IPS DF 4.7 (cell line): ENCODE measurements at regions not wholly inside any gene's neighbourhood (a gene's known extent, or its start where the extent isn't known, plus 50 kb on each side); places are given as distances from the start of the nearest gene placed in this dataset.
"Not testable (repeated sequence)": the region's sequence is repeated elsewhere in the genome, so short reads cannot be mapped to it uniquely, and the experiment has no call there.

Experiments
- DNase-seq: peaks from one replicate; pipeline ENCODE4 v3.0.0-alpha.2; 2013; ENCODE audit warnings: low spot score; ENCODE audit errors: extremely low read depth

DNA sequence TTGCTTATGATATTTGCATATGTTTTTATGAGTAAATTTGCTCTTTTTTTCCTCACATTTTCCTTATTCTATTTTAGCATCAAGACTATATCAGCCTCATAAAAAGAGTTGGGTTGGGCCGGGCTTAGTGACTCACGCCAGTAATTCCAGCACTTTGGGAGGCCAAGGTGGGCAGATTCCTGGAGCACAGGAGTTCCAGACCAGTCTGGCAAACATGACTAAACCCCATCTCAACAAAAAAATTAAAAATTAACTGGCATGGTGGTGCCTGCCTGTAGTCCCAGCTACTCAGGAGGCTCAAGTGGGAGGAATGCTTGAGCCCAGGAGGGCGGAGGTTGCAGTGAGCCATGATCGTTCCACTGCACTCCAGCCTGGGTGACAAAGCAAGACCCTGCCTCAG, 148.8 kb upstream of the ANO5 start:
- no peak for DNase-seq

DNA sequence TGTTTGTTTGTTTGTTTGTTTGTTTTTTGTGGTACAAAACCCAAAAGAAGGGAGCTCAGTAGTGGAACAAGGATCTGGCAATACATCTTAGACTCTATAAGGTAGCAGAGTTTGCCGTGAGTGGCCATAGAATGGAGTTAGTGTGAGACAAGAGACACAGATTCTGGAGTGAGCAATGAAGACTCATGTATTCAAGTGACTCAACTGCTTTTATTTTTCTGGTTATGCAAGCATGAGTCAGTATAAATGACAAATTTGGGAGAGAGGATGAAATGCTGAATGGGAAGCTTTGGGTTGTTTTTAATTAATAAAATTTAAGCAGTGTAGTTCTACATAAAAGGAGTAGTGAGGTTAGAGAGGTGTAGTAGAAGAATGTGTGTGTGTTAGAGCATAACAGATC, 143.6 kb upstream of the ANO5 start:
- DNase-seq = no peak

DNA sequence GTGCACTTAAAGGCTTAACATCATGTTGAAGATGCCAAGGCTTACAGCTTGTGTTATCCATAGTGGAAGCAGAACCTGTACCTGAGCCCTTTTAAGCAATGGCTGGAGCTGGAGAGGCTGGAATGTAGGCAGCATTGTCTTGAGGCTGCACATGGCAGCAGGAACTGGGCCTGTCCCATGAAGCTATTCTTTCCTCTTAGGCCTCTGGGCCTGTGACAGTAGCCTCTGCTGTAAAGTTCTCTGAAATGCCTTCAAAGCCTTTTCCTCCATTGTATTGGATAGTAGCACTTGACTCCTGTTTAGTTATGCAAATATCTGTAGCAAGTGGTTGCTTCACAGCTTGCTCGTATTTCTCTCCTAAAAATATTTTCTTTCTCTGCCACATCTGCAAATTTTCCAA, 127.4 kb upstream of the ANO5 start:
- no peak for DNase-seq

DNA sequence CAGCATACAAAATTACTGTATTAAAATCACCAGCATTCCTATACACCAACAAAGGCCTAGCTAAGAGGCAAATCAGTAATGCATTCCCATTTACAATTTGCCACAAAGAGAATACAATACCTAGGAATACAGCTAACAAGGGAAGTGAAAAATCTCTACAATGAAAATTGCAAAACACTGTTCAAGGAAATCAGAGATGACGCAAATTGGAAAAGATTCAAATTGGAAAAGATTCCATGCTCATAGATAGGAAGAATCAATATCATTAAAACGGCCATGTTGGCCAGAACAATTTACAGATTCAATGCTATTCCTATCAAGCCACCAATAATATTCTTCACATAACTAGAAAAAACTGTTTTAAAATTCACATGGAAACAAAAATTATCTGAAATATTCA, 123.0 kb upstream of the ANO5 start:
- no peak for DNase-seq

DNA sequence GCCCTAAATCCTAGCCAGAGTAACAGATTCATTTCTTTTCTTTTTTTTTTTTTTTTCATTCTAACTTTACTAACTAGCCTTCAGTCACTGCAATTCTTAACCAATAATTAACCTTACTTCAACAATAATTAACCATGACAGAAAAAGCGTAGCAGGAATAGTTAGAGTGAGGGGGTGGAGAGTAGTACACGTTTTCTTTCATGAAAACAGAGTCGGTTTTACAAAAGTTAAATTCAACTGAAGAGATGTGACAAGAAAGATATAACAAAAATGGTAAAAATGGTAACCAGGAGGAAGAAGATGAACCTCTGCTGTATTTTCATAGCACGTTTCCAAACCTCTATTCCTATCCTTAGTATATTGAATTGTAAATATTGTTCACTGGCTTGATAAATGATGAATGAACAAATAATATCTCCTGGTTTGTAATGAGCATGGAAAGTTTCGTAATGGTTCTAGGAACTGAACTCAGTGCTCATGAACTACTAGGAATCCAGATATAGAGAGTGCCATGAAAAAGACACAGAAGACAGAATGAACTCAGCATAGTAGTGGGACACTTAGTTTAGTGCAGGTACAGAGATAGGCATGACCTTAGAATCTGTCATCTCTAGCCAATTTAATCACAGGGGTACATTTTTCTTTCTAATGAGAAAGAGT, 116.5 kb upstream of the ANO5 start:
- no peak for DNase-seq

DNA sequence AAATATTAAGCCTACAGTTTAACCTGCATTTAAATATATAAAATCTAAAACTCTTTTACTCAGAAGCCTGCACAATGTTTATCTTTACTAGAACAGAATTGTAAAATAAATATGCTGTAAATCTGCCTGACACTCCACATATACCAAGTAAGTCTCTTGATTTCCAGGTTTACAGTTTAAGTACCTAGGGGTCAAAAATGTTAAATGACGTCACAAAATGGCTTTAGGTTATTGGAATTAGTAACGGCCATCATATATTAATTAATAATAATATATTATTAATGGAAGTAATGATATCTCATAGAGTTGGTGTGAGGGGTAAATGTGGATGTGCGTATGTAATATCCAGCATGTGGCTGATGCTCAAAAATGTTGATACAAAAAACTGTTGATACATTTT, 114.8 kb upstream of the ANO5 start:
- DNase-seq = no peak

DNA sequence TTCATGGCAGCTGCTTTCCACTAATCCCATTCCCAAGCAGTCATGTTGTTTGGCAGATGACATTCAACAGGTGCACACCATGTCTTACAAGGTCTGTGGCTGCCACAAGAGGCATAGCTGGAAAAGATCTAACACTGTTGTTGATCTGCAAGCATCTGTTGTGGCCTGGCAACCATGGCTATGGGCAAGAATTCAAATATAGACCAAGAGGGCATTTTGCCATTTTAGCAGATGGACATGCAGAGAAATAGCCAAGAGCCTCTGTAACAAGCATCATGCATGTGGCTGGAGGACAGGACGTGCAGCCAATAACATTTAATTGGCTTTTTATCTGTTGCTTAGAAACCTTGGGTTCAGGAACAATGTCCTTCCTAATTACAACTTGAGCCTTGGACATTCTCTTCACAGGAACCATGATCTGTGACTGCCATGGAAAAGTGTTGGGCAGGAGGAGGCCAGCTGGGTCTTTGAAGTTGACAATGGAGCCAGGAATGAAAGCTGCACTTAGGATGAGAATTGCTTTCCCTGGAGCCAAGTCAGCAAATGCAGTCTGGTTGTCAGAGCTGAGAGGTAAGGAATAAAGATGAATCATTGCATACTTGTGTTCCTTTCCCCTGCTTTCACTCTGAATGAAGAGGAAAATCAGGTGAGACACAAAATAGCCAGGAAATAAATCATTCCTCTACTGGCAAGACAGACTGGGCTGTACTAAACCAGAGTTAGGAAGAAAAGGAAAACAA, 113.6 kb upstream of the ANO5 start:
- no peak for DNase-seq

DNA sequence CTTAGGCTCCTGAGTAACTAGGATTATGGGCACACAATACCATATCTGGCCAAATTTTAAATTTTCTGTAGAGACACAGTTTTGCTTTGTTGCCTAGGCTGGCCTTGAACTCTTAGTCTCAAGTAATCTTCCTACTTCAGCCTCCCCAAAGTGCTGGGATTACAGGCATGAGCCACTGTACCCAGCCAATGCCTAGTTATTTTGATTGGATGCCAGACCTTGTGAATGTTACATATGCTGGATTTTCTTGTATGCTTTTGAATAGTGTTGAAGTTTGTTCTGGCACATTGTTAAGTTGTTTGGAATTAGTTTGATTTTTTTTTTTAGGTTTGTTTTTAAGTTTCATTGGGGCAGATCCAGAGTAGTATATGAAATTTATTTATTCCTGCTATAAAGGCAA, 110.7 kb upstream of the ANO5 start:
- no peak for DNase-seq

DNA sequence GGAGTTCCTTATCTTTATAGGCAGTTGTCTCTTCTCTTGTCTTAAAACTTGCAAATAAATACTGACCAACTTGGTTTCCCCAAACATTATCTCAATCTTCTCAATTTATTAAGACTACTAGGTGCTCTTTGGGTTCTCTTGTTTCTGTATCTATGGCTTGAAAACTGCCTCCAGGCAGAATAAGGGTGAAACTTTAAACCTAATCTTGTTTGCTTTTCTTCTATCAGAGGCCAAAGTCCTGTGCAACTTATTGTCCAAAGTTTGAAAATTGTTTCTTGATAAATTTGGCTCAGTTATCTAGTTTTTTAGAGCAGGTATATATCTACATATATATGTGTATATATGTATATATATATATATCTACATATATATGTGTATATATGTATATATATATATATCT, 110.1 kb upstream of the ANO5 start:
- no peak for DNase-seq

DNA sequence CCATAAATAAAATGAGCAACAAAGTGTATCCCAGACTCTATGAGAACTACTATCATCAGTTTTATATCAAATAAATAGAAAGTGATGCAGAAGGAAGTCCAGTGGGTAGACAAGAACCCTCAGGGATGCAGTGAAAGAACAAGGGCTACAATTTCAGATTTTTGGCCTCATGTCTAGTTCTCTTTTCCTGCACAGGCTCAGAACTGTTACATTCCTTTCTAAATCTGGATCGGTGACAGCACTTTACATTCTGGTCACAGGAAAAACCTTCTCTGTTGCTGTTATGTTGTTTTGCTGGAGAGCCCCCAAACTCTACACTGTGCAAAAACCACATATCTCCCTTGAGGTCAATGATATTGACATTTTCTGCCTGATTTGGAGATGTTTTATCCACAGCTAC, 108.8 kb upstream of the ANO5 start:
- no peak for DNase-seq

DNA sequence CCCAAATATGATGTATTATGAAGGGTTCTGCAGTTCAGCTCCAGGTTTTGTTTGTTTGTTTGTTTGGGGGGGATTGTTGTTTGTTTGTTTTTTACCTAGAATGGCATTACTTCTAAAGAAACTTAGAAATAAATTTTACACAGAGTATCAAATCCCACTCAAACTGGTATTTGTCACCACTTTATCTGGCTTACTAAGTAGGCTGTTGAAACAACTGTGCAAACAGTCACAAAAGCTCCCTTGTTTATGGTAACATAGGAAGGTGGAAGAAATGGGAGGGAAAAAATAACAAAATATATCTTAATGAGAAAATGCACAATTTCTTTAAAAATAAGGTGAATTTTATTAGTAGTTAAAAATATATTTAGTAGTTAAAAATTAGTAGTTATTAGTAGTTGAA, 108.3 kb upstream of the ANO5 start:
- DNase-seq = no peak

DNA sequence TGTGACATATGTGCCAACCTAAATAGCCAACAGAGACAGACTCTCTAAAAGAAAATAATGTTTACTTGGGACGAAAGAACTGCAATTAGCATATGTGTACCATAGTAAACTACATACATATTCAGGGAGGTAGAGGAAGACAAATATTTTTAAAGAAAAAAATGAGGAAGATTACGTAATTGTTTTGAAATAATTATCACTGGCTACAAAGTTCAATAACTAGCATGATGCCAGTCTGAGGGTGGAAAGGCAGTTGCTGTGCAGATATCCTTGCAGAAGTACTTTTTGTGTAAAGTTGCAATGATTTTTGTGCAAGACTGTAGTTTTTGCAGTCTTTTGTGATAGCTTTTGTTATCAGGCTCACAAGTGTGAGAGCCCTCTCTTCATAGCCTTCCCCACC, 103.3 kb upstream of the ANO5 start:
- no peak for DNase-seq

DNA sequence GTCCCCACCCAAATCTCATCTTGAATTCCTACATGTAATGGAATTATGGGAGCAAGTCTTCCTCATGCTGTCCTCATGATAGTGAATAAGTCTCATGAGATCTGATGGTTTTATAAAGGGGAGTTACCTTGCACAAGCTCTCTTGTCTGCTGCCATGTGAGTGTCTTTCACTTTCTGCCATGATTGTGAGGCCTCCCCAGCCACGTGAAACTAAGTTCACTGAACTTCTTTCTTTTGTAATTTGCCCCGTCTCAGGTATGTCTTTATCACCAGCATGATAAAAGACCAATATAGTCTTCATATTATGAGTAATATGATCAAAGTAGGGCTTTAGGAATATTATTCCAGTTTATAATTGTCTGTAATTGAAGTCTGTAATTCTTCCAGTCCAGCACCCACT, 86.3 kb upstream of the ANO5 start:
- DNase-seq = no peak

DNA sequence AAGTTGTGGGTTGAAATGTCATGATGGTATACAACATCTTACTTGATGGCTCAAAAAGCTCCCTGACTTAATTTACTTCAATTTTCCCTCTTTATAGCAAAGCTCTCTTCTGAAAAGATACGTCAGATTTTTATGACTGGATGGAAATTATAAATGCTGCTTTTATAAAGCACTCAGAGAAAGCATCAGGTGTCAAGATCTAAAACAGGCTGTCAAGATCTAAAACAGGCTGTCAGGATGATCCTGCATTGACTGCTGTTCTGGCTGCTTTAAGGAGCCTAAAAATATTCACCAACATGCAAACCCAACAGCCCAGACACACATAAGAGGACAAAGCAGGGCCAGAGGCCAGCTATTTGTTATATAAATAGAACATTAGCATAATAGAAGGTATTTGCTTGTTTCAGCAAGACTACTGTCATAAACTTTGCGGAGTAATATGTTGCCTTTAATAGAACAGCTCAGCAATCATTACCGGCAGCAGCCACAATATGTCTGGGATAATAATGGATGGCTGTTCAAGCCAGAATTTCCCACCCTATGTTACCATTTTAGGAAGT, 77.3 kb upstream of the ANO5 start:
- DNase-seq = no peak

DNA sequence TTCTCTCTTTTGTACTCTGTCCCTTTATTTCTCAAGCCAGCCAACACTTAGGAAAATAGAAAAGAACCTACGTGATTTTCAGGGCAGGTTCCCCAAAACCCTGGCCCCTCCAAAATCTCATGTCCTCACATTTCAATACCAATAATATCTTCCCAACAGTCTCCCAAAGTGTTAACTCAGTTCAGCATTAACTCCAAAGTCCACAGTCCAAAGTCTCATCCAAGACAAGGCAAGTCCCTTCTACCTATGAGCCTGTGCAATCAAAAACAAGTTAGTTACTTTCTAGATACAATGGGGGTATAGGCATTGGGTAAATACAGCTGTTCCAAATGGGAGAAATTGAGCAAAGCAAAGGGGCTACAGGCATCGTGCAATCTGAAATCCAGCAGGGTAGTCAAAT, 64.9 kb upstream of the ANO5 start:
- DNase-seq = not testable (repeated sequence)

DNA sequence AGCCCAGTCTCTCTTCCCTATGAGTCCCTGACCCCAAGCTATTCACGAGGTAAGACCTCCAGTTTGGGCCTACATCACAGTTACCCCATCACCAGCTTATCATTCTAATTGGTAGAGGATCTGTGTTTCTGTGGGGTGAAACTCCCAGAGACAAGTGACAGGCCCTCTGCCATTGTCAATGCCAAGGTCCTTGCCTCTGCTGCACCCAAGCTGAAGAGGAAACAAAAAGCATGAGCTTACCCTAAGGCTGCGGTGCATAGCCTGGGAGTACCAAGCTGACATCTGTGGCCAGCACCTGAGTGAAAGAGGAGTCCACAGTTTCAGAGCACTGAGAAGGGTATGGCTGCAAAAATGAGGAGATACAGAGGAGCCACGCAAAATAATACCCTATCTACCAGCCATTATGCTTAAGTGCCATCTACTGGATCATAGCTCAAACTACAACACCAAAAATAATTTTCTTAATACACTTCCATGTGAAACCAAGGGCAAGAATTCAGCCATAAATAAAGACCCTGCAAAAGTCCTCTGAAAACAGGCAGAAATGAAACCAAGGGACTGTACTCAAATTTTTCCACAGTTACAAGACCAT, 62.3 kb upstream of the ANO5 start:
- no peak for DNase-seq

DNA sequence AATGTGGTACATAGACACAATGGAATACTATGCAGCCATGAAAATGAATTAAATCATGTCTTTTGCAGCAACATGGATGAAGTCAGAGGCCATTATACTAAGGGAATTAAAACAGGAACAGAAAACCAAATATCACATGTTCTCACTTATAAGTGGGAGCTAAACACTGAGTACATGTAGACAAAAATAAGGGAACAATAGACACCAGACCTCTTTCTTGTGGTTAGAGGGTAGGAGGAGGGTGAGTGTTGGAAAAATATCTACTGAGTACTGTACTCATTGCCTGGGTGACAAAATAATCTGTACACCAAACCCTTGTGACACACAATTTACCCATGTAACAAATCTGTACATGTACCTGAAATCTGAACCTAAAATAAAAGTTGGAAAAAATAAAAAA, 59.1 kb upstream of the ANO5 start:
- no peak for DNase-seq

DNA sequence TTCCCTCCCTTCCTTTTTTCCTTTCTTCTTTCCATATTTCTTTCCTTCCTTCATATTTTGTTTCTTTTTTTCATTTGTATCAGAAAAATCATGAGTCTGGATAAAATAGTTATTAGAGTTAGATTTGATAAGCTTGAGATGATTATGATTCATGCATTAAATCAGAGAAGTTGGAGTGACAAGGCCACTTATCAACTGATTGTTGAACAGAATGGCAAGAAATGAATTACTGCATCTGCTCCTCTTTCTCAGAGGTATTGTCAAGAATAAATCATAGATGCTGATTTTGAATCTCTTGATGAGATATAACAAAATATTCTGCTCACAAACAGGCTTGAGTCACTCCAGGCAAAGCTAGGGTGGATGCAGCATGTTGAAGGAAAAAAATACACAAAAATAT, 54.6 kb upstream of the ANO5 start:
- no peak for DNase-seq
